ENCODE measurements at regions not wholly inside any gene's neighbourhood (a gene's known extent, or its start where the extent isn't known, plus 50 kb on each side); places are given as distances from the start of the nearest gene placed in this dataset.

- TF ChIP-seq YY1 (IDR thresholded peaks at IDR 0.05; ENCODE audit: insufficient read depth, insufficient read length) (no peak), ZNF274 (IDR thresholded peaks at IDR 0.05; ENCODE audit: low read depth, low read length) (no peak), SUZ12 (IDR thresholded peaks at IDR 0.05; ENCODE audit: extremely low read depth, insufficient read depth, insufficient read length) (no peak)
These were observed 594.8 kb downstream of the METTL4 start for GRCh38 chr18:1976484-1976883.

Measured in NT2/D1 (cell line).